PC-9 (cell line): ENCODE measurements at regions not wholly inside any gene's neighbourhood (a gene's known extent, or its start where the extent isn't known, plus 50 kb on each side); places are given as distances from the start of the nearest gene placed in this dataset.

ENCODE experiments used
- BruUV-seq: library from RNA; stranded (reverse); fragments of 400-500 nt; replicated peaks from 2 replicates; lab custom pipeline; 2021; lab: Mats Ljungman, UMichigan
- CTCF ChIA-PET: fragments of 300-600 bp; sonication (Branson Sonifier 250); formaldehyde crosslinking; loops from one replicate; lab custom pipeline; 2022; ENCODE audit warnings: antibody characterized with exemption; lab: Charles Lee
- POLR2A ChIA-PET: fragments of 300-600 bp; sonication (Branson Sonifier 250); formaldehyde crosslinking; loops from one replicate; lab custom pipeline; 2022; ENCODE audit warnings: antibody characterized with exemption; ENCODE audit not compliant: unreplicated experiment; lab: Charles Lee
- DNase-seq, 2 experiments: peaks; one replicate each; pipeline versions ENCODE4 v3.0.0 to v3.0.0-alpha.2; 2015 to 2022; ENCODE audit warnings: mixed read lengths in 1 of 2
- H2AFZ ChIP-seq: fragments of 200-600 bp; sonication (generic); 2 replicates; pipeline ENCODE4 v1.8.1; 2017; ENCODE audit warnings: antibody characterized with exemption
- H3F3A ChIP-seq: fragments of 200-600 bp; sonication (generic); 2 replicates; pipeline ENCODE4 v1.8.1; 2017; ENCODE audit warnings: antibody characterized with exemption, mild to moderate bottlenecking, low read depth; ENCODE audit not compliant: insufficient read depth
- H3K27ac ChIP-seq: fragments of 200-600 bp; sonication (generic); 2 replicates; pipeline ENCODE4 v1.6.1; 2016; ENCODE audit warnings: mixed run types
- H3K27me3 ChIP-seq: fragments of 200-600 bp; sonication (generic); 2 replicates; pipeline ENCODE4 v1.6.1; 2016; ENCODE audit warnings: low read depth, mixed run types; ENCODE audit not compliant: insufficient read depth
- H3K36me3 ChIP-seq: fragments of 200-600 bp; sonication (generic); 2 replicates; pipeline ENCODE4 v1.6.1; 2016; ENCODE audit warnings: low read depth, mixed run types
- H3K4me1 ChIP-seq: fragments of 200-600 bp; sonication (generic); replicated peaks from 2 replicates; pipeline ENCODE4 v1.6.1; 2016; ENCODE audit warnings: mixed run types; ENCODE audit not compliant: insufficient read depth
- H3K4me2 ChIP-seq: fragments of 200-600 bp; sonication (generic); 2 replicates; pipeline ENCODE4 v1.6.1; 2017; ENCODE audit warnings: mixed run types
- H3K4me3 ChIP-seq: fragments of 200-600 bp; sonication (generic); 2 replicates; pipeline ENCODE4 v1.6.1; 2016; ENCODE audit warnings: mixed run types
- H3K79me2 ChIP-seq: fragments of 200-600 bp; sonication (generic); 2 replicates; pipeline ENCODE4 v1.6.1; 2017; ENCODE audit warnings: low read depth, mixed run types
- H3K9me2 ChIP-seq: fragments of 200-600 bp; sonication (generic); 2 replicates; pipeline ENCODE4 v1.8.1; 2017; ENCODE audit warnings: mild to moderate bottlenecking; ENCODE audit not compliant: insufficient read depth
- H3K9me3 ChIP-seq: fragments of 200-600 bp; sonication (generic); 2 replicates; pipeline ENCODE4 v1.8.1; 2016; ENCODE audit warnings: low read depth; ENCODE audit not compliant: insufficient read depth
- H4K20me1 ChIP-seq: fragments of 200-600 bp; sonication (generic); 2 replicates; pipeline ENCODE4 v1.8.1; 2017; ENCODE audit not compliant: insufficient read depth
- CTCF ChIP-seq: fragments of 200-600 bp; sonication (generic); conservative IDR thresholded peaks from 2 replicates; pipeline ENCODE4 v1.6.1; 2017; ENCODE audit warnings: mixed run types, antibody characterized with exemption, mild to moderate bottlenecking, moderate library complexity
- EZH2 ChIP-seq: fragments of 200-600 bp; sonication (generic); IDR thresholded peaks from 2 replicates; pipeline ENCODE4 v1.8.0; 2017; ENCODE audit warnings: antibody characterized with exemption, low read depth
- intact Hi-C: fragments of 100-400 bp; cut with micrococcal nuclease; formaldehyde crosslinking; loops from one replicate; pipeline ENCODE4 v1.10.0; 2022; ENCODE audit not compliant: unreplicated experiment

GRCh38 chr2:23145460-23145859, 239.5 kb upstream of the KLHL29 start:
- Histone ChIP-seq H3K4me2 (no peak overlapping the region), H3F3A (no peaks in the 10 kb centered on the region), H3K27ac (no peak overlapping the region), H3K9me2 (no peaks in the 10 kb centered on the region), H3K27me3 (no peaks in the 10 kb centered on the region), H4K20me1 (no peaks in the 10 kb centered on the region), H3K4me3 (no peak overlapping the region), H2AFZ (no peak overlapping the region), H3K9me3 (no peaks in the 10 kb centered on the region), H3K4me1 (no peaks in the 10 kb centered on the region), H3K79me2 (no peaks in the 10 kb centered on the region), H3K36me3 (no peaks in the 10 kb centered on the region)
- BruUV-seq: no TSS peak
- intact Hi-C loops: no loop called here
- ChIA-PET CTCF (no interaction called here), POLR2A (no interaction called here)
- DNase-seq: no peak
- no peak for TF ChIP-seq EZH2
- no peak for TF ChIP-seq CTCF

- CTCF ChIA-PET: no interaction called here
- no peaks in the 10 kb centered on the region for H3K9me2 ChIP-seq
- H2AFZ ChIP-seq: no peak overlapping the region
- no TSS peak for BruUV-seq
- H3K4me3 ChIP-seq: no peak overlapping the region
- H3K27ac ChIP-seq: no peak overlapping the region
- no peaks in the 10 kb centered on the region for H3K9me3 ChIP-seq
- POLR2A ChIA-PET: no interaction called here
- intact Hi-C loops: no loop called here
- no peak for DNase-seq
- H3K4me1 ChIP-seq: no peaks in the 10 kb centered on the region
- H3K27me3 ChIP-seq: no peaks in the 10 kb centered on the region
- H3K4me2 ChIP-seq: no peak overlapping the region
- TF ChIP-seq CTCF (no peak), EZH2 (no peak)
- H4K20me1 ChIP-seq: no peaks in the 10 kb centered on the region
- H3K36me3 ChIP-seq: no peaks in the 10 kb centered on the region
- H3K79me2 ChIP-seq: no peaks in the 10 kb centered on the region
- no peaks in the 10 kb centered on the region for H3F3A ChIP-seq
These were observed 239.0 kb upstream of the KLHL29 start for GRCh38 chr2:23146011-23146410.

GRCh38 chr2:23148342-23148741, 236.6 kb upstream of the KLHL29 start:
- Histone ChIP-seq H4K20me1 (no peaks in the 10 kb centered on the region), H3K36me3 (no peaks in the 10 kb centered on the region), H3F3A (no peaks in the 10 kb centered on the region), H3K9me3 (no peaks in the 10 kb centered on the region), H3K27ac (no peak overlapping the region), H2AFZ (no peak overlapping the region), H3K79me2 (no peaks in the 10 kb centered on the region), H3K27me3 (no peaks in the 10 kb centered on the region), H3K4me1 (no peaks in the 10 kb centered on the region), H3K4me3 (no peak overlapping the region), H3K4me2 (no peak overlapping the region), H3K9me2 (no peaks in the 10 kb centered on the region)
- intact Hi-C loops: no loop called here
- ChIA-PET POLR2A (no interaction called here), CTCF (no interaction called here)
- DNase-seq: no peak
- no TSS peak for BruUV-seq
- TF ChIP-seq EZH2: no peak
- no peak for TF ChIP-seq CTCF
